ENCODE measurements at regions not wholly inside any gene's neighbourhood (a gene's known extent, or its start where the extent isn't known, plus 50 kb on each side); places are given as distances from the start of the nearest gene placed in this dataset.

DNA sequence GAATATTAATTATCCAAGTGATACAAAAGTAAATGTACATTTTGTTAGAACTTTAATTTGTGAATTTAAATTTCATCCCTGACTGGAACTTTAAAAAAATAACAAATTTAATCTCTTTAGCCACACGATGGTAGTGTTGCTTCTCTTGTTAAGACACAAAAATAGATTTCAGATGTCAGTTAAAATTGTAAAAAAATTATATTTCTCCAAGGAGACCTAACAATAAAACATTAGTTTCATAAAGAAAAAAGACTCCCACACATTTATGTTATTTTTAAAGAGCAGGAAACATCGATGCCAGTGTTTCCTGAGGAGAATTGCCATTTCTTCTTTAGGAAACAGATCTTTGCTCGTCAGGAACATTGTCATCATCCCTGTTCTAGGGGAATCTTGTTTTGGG, 74.0 kb upstream of the DEPDC1 start:
- H3K4me3 Mint-ChIP-seq: no peak overlapping the region
- Histone ChIP-seq H3K4me3 (ENCODE audit: low read length) (no peak overlapping the region), H3K36me3 (ENCODE audit: insufficient read depth, low read length) (no peaks in the 10 kb centered on the region), H3K9me3 (ENCODE audit: control insufficient read depth in 1 of 2, insufficient read depth in 1 of 2, low read length in 2 of 2) (no peaks in the 10 kb centered on the region), H3K27ac (ENCODE audit: low read depth in 1 of 2, low read length in 2 of 2) (no peak overlapping the region), H3K27me3 (ENCODE audit: control insufficient read depth in 1 of 2, insufficient read depth in 2 of 2, low read length in 2 of 2) (no peaks in the 10 kb centered on the region), H3K4me1 (ENCODE audit: insufficient read depth, low read length) (no peaks in the 10 kb centered on the region)
- ChIA-PET CTCF (no interaction called here), POLR2A (no interaction called here)
- no peaks in the 10 kb centered on the region for H3K9me3 Mint-ChIP-seq
- no peak overlapping the region for H3K27ac Mint-ChIP-seq
- no peaks in the 10 kb centered on the region for H3K27me3 Mint-ChIP-seq
- intact Hi-C loops (cut with DNase I, micrococcal nuclease): no loop called here
- no peaks in the 10 kb centered on the region for H3K36me3 Mint-ChIP-seq (ENCODE audit: low read depth)
- DNase-seq: no peak
- no peak for ATAC-seq (ENCODE audit: poor library complexity)
- TF ChIP-seq, protein P1, sequence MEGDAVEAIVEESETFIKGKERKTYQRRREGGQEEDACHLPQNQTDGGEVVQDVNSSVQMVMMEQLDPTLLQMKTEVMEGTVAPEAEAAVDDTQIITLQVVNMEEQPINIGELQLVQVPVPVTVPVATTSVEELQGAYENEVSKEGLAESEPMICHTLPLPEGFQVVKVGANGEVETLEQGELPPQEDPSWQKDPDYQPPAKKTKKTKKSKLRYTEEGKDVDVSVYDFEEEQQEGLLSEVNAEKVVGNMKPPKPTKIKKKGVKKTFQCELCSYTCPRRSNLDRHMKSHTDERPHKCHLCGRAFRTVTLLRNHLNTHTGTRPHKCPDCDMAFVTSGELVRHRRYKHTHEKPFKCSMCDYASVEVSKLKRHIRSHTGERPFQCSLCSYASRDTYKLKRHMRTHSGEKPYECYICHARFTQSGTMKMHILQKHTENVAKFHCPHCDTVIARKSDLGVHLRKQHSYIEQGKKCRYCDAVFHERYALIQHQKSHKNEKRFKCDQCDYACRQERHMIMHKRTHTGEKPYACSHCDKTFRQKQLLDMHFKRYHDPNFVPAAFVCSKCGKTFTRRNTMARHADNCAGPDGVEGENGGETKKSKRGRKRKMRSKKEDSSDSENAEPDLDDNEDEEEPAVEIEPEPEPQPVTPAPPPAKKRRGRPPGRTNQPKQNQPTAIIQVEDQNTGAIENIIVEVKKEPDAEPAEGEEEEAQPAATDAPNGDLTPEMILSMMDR (IDR thresholded peaks at IDR 0.05): no peak
- H3K4me1 Mint-ChIP-seq (ENCODE audit: low read depth): no peaks in the 10 kb centered on the region

DNA sequence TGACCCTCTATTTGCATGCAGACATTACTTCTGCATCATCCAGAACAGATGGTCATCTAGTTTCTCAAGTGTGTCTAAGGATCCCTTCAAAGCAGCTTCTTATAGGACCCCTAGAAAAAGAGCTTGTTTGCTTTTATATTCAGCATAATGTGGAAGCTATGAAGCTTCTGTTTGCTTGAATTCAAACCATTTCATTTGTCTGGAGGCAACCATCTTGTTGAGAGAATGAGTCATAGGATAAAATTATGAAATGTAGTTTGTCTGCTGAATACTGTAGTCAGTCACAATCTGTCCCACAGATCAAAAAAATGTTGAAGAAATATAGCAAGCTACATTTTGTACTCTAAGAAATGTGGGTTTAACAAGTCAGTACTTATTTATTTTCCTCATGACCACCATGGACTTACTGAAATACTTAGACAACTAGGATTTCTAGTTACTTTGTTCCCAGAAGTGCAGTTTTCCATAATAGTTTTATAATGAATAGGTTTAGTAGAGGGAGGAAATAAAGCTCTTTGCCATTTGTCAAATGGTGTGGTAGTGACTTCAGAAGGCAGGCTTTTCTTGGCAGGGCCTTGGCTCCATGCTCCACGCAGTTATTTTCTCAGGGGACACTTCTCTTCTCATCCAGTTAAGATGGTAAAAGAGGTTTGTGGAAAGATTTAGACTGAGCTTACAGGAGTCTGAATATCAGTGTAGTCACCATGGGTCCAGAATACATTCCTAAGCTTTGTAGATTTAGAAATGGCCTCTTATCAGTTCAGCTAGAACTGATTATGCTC, 74.8 kb upstream of the DEPDC1 start:
- H3K4me3 ChIP-seq (ENCODE audit: low read length): no peak overlapping the region
- ChIA-PET POLR2A (no interaction called here), CTCF (interaction anchor here (0.6 kb wide), 1 partner anchor 33 kb away, joined by 3 read pairs; no protein-coding TSS in a partner anchor)
- H3K9me3 ChIP-seq (ENCODE audit: control insufficient read depth in 1 of 2, insufficient read depth in 1 of 2, low read length in 2 of 2): no peaks in the 10 kb centered on the region
- no peaks in the 10 kb centered on the region for H3K27me3 ChIP-seq (ENCODE audit: control insufficient read depth in 1 of 2, insufficient read depth in 2 of 2, low read length in 2 of 2)
- H3K4me3 Mint-ChIP-seq: no peak overlapping the region
- no peaks in the 10 kb centered on the region for H3K4me1 Mint-ChIP-seq (ENCODE audit: low read depth)
- no peak for ATAC-seq (ENCODE audit: poor library complexity)
- H3K27ac Mint-ChIP-seq: no peak overlapping the region
- H3K27ac ChIP-seq (ENCODE audit: low read depth in 1 of 2, low read length in 2 of 2): no peak overlapping the region
- H3K9me3 Mint-ChIP-seq: no peaks in the 10 kb centered on the region
- no peaks in the 10 kb centered on the region for H3K36me3 Mint-ChIP-seq (ENCODE audit: low read depth)
- no peaks in the 10 kb centered on the region for H3K36me3 ChIP-seq (ENCODE audit: insufficient read depth, low read length)
- intact Hi-C loops (cut with DNase I, micrococcal nuclease): no loop called here
- H3K27me3 Mint-ChIP-seq: no peaks in the 10 kb centered on the region
- TF ChIP-seq, protein P1 (IDR thresholded peaks at IDR 0.05): no peak
- H3K4me1 ChIP-seq (ENCODE audit: insufficient read depth, low read length): no peaks in the 10 kb centered on the region
- DNase-seq: no peak

DNA sequence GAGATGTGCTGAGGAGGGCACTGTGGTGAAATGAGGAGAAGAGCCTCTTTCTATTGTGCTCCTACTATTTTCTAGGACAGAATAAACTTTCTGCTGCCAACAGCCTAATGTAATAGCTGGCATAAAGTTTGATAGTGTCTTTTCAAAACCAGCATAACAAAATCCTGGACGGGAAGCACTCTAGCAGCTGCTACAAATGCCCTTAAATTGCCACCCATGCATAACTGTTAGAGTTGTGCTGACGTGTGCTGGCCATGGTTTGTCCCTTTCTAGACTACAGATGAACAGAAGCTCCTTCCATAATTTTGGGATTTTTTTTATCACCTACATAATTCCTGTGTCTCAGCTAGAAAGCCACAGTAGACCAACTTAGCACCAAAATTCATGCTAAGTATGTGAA, 88.5 kb upstream of the DEPDC1 start:
- Mint-ChIP-seq H3K27me3 (no peaks in the 10 kb centered on the region), H3K27ac (no peak overlapping the region), H3K36me3 (ENCODE audit: low read depth) (no peaks in the 10 kb centered on the region), H3K9me3 (peaks cover 15% of the 10 kb centered on the region), H3K4me3 (no peak overlapping the region), H3K4me1 (ENCODE audit: low read depth) (no peaks in the 10 kb centered on the region)
- no peak for DNase-seq
- CTCF ChIA-PET: no interaction called here
- Histone ChIP-seq H3K4me3 (ENCODE audit: low read length) (no peak overlapping the region), H3K27me3 (ENCODE audit: control insufficient read depth in 1 of 2, insufficient read depth in 2 of 2, low read length in 2 of 2) (no peaks in the 10 kb centered on the region), H3K36me3 (ENCODE audit: insufficient read depth, low read length) (no peaks in the 10 kb centered on the region), H3K4me1 (ENCODE audit: insufficient read depth, low read length) (no peaks in the 10 kb centered on the region), H3K27ac (ENCODE audit: low read depth in 1 of 2, low read length in 2 of 2) (no peak overlapping the region), H3K9me3 (ENCODE audit: control insufficient read depth in 1 of 2, insufficient read depth in 1 of 2, low read length in 2 of 2) (no peaks in the 10 kb centered on the region)
- ATAC-seq (ENCODE audit: poor library complexity): no peak
- intact Hi-C loops (cut with DNase I, micrococcal nuclease): no loop called here
- POLR2A ChIA-PET: no interaction called here
- TF ChIP-seq, protein P1 (IDR thresholded peaks at IDR 0.05): no peak
